ENCODE measurements at regions not wholly inside any gene's neighbourhood (a gene's known extent, or its start where the extent isn't known, plus 50 kb on each side); places are given as distances from the start of the nearest gene placed in this dataset.

DNA sequence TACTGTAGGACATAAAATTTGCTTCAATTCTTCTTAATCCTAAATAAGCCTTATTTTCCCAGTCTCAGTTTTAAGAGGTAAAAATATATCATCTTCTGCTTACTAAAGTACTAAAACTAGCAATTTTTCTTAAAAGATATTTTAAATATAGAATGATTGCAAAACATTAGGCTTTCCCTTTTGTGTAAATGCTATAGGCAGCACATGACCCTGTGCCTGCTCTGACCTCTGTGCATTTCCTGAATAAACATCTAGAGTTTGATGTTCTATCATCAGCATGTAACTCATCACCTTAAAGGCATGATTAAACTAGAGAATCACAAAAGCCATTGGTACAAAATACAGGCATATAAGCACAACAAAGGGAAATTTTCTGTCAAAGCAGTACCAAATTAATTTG, 422.7 kb downstream of the TFAP2B start:
- TF ChIP-seq POLR2AphosphoS5 (IDR thresholded peaks at IDR 0.05; ENCODE audit: borderline replicate concordance, low read depth, low read length) (no peak), EZH2 (IDR thresholded peaks at IDR 0.05) (no peak)
